Adrenal gland (tissue), 9 donors: ENCODE measurements at regions not wholly inside any gene's neighbourhood (a gene's known extent, or its start where the extent isn't known, plus 50 kb on each side); places are given as distances from the start of the nearest gene placed in this dataset.

Experiments
- DNase-seq, 7 donors: peaks; one replicate each; pipeline ENCODE4 v3.0.0-alpha.2; 2019 to 2020
- H3K27ac ChIP-seq, 5 donors: fragments of 200-600 bp; sonication (generic) in 4 of 5; 1 replicate in 3 of 5; 2 replicates in 2 of 5; pipeline versions ENCODE4 v1.5.1 to v1.8.0; 2016 to 2020; ENCODE audit warnings: mild to moderate bottlenecking in 1 of 5
- H3K27me3 ChIP-seq: fragments of 200-600 bp; 2 replicates; pipeline ENCODE4 v1.8.0; 2021
- H3K36me3 ChIP-seq, 2 donors: fragments of 200-600 bp; replicated peaks in 1 of 2; 1 replicate in 1 of 2; 2 replicates in 1 of 2; pipeline versions ENCODE4 v1.5.1 to v1.8.0; 2018 to 2022
- H3K4me1 ChIP-seq, 2 donors: fragments of 200-600 bp; replicated peaks in 1 of 2; 1 replicate in 1 of 2; 2 replicates in 1 of 2; pipeline versions ENCODE4 v1.5.1 to v1.8.0; 2018 to 2021
- H3K4me3 ChIP-seq, 4 donors: fragments of 200-600 bp; sonication (generic) in 3 of 4; one replicate each; pipeline ENCODE4 v1.5.1; 2016 to 2018
- H3K9me3 ChIP-seq, 3 donors: fragments of 200-600 bp; sonication (generic) in 1 of 3; replicated peaks in 1 of 3; 1 replicate in 2 of 3; 2 replicates in 1 of 3; pipeline versions ENCODE4 v1.5.1 to v1.8.0; 2016 to 2021
- CTCF ChIP-seq, 6 experiments: fragments of 450-650 bp in 4 of 6; fragments of 200-600 bp in 2 of 6; sonication (generic) in 1 of 6; IDR thresholded peaks; 1 replicate in 5 of 6; 2 replicates in 1 of 6; pipeline versions ENCODE4 v1.5.1 to v1.8.0; 2016 to 2021; ENCODE audit warnings: antibody characterized with exemption in 6 of 6, mild to moderate bottlenecking in 2 of 6, moderate library complexity in 1 of 6
- POLR2A ChIP-seq, 2 donors: fragments of 450-650 bp; IDR thresholded peaks; one replicate each; pipeline ENCODE4 v1.6.1; 2017; ENCODE audit warnings: antibody characterized with exemption in 2 of 2, mild to moderate bottlenecking in 2 of 2, moderate library complexity in 1 of 2
- WGBS, 4 donors: extraction: QIAGEN DNeasy Blood & Tissue Kit in 2 of 4; methylation state at CpG; one replicate each; pipeline versions ENCODE4 v1.1.5 to v1.1.7; 2013 to 2017; 5-methylcytosine and 5-hydroxymethylcytosine counted together
- intact Hi-C, 2 donors: fragments of 100-400 bp; cut with DNase I; formaldehyde crosslinking; loops; one replicate each; pipeline versions ENCODE4 v1.14.1 to v1.15.0; 2022 to 2023
- donor health status: healthy with polysubstance abuse.
- donor health status: Bipolar disorder and iron deficiency.
- donor health status: DM: yes; HTN: yes; CAD: no.
- donor health status: DM: no; HTN: no; CAD: no.
- donor health status: DM: no; HTN: no; CAD: no.

GRCh38 chr6:168223755-168224154, 95.8 kb downstream of the DACT2 start:
- intact Hi-C loops, result no loop called here
- H3K27ac ChIP-seq, result no peak overlapping the region
- H3K4me3 ChIP-seq, result no peak overlapping the region
- no peaks in the 10 kb centered on the region for H3K36me3 ChIP-seq
- TF ChIP-seq CTCF (IDR thresholded peaks at IDR 0.05) (no peak), POLR2A (IDR thresholded peaks at IDR 0.05) (no peak)
- no peak for DNase-seq
- WGBS, 4 donors, result 51 to 61% (median 57%) methylated on average over 1 of the region's 1 CpG
- H3K4me1 ChIP-seq, result no peaks in the 10 kb centered on the region
- no peaks in the 10 kb centered on the region for H3K9me3 ChIP-seq
- H3K27me3 ChIP-seq, result no peaks in the 10 kb centered on the region

- Histone ChIP-seq H3K27ac (no peak overlapping the region), H3K27me3 (no peaks in the 10 kb centered on the region), H3K9me3 (no peaks in the 10 kb centered on the region), H3K4me3 (no peak overlapping the region), H3K36me3 (no peaks in the 10 kb centered on the region), H3K4me1 (no peaks in the 10 kb centered on the region)
- TF ChIP-seq CTCF (IDR thresholded peaks at IDR 0.05) (no peak), POLR2A (IDR thresholded peaks at IDR 0.05) (no peak)
- 83 to 96% (median 86%) methylated on average over 2 of the region's 2 CpGs for WGBS, 4 donors
- no peak for DNase-seq
- intact Hi-C loops, result no loop called here
These were observed 96.4 kb downstream of the DACT2 start for GRCh38 chr6:168223150-168223549.

- H3K36me3 ChIP-seq, result no peaks in the 10 kb centered on the region
- DNase-seq, result no peak
These were observed 97.2 kb downstream of the DACT2 start for GRCh38 chr6:168222115-168223043.

More at GRCh38 chr6:168222115-168223043, 97.2 kb downstream of the DACT2 start:
- H3K27me3 ChIP-seq, result no peaks in the 10 kb centered on the region
- no peaks in the 10 kb centered on the region for H3K4me1 ChIP-seq
- H3K9me3 ChIP-seq, result no peaks in the 10 kb centered on the region
- H3K4me3 ChIP-seq, result no peak overlapping the region
- H3K27ac ChIP-seq, result no peak overlapping the region
- TF ChIP-seq POLR2A (IDR thresholded peaks at IDR 0.05), result no peak
- TF ChIP-seq CTCF (IDR thresholded peaks at IDR 0.05), result no peak
- WGBS, 4 donors, result 82 to 85% (median 82%) methylated on average over 17 of the region's 17 CpGs
- intact Hi-C loops, result no loop called here
